ENCODE measurements at regions not wholly inside any gene's neighbourhood (a gene's known extent, or its start where the extent isn't known, plus 50 kb on each side); places are given as distances from the start of the nearest gene placed in this dataset.

GRCh38 chr20:17844133-17844429 is 124.5 kb downstream of the SNX5 start:
- TF ChIP-seq CTCF (IDR thresholded peaks at IDR 0.05; ENCODE audit: borderline replicate concordance, extremely low read depth, low read length, poor library complexity, severe bottlenecking), result no peak
- no peak for TF ChIP-seq EZH2 (IDR thresholded peaks at IDR 0.05; ENCODE audit: borderline replicate concordance, low read depth, low read length, severe bottlenecking)

All from DND-41 (cell line).